Peyer's patch (tissue), 4 donors: ENCODE measurements at regions not wholly inside any gene's neighbourhood (a gene's known extent, or its start where the extent isn't known, plus 50 kb on each side); places are given as distances from the start of the nearest gene placed in this dataset.

Experiments used
- POLR2A ChIP-seq, 2 donors: fragments of 450-650 bp; IDR thresholded peaks; one replicate each; pipeline ENCODE4 v1.5.1; 2017; ENCODE audit warnings: antibody characterized with exemption in 2 of 2, mild to moderate bottlenecking in 2 of 2, moderate library complexity in 2 of 2
- TF ChIP-seq, protein P1 (sequence below), 6 experiments: fragments of 450-650 bp in 4 of 6; fragments of 200-600 bp in 2 of 6; sonication (generic) in 1 of 6; IDR thresholded peaks; one replicate each; pipeline ENCODE4 v1.5.1; 2017 to 2019; ENCODE audit warnings: antibody characterized with exemption in 6 of 6, mild to moderate bottlenecking in 3 of 6, moderate library complexity in 1 of 6

DNA sequence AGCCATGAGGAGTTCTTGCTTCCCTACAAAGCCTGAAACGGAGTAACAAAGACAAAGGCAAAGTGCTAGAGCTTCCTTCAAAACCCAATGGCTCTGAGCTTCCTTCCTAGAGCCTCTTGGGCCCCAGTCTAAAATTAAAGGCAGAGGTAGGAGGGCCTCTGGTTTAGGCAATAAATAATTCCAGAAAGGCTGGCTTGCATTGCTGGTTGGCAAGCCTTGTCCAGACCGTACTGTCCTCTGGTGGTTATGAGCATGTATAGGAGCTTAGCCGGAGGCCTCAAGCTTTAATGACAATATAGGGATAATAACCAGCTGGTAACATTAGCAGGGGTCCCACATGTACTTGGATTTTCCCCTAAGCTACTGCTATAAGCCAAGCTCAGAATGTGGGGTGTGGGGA lies 237.3 kb downstream of the AR start:
- TF ChIP-seq, protein P1, sequence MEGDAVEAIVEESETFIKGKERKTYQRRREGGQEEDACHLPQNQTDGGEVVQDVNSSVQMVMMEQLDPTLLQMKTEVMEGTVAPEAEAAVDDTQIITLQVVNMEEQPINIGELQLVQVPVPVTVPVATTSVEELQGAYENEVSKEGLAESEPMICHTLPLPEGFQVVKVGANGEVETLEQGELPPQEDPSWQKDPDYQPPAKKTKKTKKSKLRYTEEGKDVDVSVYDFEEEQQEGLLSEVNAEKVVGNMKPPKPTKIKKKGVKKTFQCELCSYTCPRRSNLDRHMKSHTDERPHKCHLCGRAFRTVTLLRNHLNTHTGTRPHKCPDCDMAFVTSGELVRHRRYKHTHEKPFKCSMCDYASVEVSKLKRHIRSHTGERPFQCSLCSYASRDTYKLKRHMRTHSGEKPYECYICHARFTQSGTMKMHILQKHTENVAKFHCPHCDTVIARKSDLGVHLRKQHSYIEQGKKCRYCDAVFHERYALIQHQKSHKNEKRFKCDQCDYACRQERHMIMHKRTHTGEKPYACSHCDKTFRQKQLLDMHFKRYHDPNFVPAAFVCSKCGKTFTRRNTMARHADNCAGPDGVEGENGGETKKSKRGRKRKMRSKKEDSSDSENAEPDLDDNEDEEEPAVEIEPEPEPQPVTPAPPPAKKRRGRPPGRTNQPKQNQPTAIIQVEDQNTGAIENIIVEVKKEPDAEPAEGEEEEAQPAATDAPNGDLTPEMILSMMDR (IDR thresholded peaks at IDR 0.05): no peak
- TF ChIP-seq POLR2A (IDR thresholded peaks at IDR 0.05): no peak
